ENCODE measurements at regions not wholly inside any gene's neighbourhood (a gene's known extent, or its start where the extent isn't known, plus 50 kb on each side); places are given as distances from the start of the nearest gene placed in this dataset.

GRCh38 chr20:19897891-19898290 is 119.3 kb upstream of the NAA20 start:
- TF ChIP-seq, protein P1, sequence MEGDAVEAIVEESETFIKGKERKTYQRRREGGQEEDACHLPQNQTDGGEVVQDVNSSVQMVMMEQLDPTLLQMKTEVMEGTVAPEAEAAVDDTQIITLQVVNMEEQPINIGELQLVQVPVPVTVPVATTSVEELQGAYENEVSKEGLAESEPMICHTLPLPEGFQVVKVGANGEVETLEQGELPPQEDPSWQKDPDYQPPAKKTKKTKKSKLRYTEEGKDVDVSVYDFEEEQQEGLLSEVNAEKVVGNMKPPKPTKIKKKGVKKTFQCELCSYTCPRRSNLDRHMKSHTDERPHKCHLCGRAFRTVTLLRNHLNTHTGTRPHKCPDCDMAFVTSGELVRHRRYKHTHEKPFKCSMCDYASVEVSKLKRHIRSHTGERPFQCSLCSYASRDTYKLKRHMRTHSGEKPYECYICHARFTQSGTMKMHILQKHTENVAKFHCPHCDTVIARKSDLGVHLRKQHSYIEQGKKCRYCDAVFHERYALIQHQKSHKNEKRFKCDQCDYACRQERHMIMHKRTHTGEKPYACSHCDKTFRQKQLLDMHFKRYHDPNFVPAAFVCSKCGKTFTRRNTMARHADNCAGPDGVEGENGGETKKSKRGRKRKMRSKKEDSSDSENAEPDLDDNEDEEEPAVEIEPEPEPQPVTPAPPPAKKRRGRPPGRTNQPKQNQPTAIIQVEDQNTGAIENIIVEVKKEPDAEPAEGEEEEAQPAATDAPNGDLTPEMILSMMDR (conservative IDR thresholded peaks at IDR 0.05; ENCODE audit: low read length), result no peak
- TF ChIP-seq EZH2phosphoT487 (IDR thresholded peaks at IDR 0.05; ENCODE audit: borderline replicate concordance, low read depth, low read length), result no peak
